ENCODE measurements at regions not wholly inside any gene's neighbourhood (a gene's known extent, or its start where the extent isn't known, plus 50 kb on each side); places are given as distances from the start of the nearest gene placed in this dataset.
A peak's percentile ranks its signal among the peaks of the same experiment; 100 is the strongest.

GRCh38 chr10:71127104-71127503 is 85.3 kb upstream of the UNC5B start:
- DNase-seq, result no peak

DNA sequence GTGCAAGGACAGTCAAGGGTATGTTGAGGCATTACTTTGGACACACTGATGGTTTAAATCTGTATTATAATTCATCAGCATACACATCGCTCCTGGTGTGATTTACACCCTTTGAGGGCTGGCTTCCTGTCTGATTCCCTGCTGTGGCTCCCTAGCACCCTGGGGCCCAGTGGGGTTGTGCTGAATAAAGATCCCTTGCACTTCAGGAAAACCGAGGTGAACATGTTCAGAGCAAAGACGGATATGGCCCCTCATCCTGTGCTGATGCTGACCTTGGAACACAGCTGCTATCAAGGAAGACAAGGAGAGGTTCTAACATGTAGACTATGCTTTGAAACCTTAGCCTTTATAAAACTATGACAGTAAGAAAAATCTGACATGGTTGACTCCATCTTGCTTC is 84.6 kb upstream of the UNC5B start:
- no peak for DNase-seq

DNA sequence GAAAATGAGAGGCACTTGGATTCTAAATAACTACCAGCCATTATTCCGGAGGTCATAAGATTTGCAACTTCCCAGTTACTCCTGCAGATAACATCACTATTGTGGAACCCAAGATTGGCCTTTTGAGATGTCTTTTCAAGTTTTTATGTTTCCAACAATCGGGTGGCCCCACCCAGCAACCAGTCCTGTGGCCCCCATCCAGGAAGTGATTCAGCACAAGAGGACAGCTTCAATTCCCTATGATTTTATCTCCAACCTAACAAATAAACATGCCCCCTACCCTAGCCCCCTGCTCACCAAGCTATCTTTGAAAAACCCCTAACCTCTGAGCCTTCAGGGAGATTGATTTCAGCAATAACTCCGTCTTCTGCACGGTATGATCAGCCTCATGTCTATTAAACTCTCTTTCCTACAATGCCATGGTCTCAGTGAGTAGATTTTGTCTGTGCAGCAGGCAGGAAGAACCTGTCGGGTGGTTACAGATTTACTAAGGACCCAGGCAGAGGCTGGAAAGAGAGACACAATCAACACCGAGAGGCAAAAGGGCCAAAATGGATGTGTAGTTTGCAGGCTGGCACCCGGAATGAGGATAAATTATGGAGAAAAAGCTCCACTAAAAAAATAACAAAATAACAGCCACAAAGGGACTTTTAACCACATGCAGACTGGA is 83.9 kb upstream of the UNC5B start:
- DNase-seq, result no peak

GRCh38 chr10:71131096-71131495 is 81.3 kb upstream of the UNC5B start:
- DNase-seq, result no peak

GRCh38 chr10:71131508-71132088 is 80.8 kb upstream of the UNC5B start:
- DNase-seq, result no peak

GRCh38 chr10:71132321-71132810 is 80.0 kb upstream of the UNC5B start:
- no peak for DNase-seq

DNA sequence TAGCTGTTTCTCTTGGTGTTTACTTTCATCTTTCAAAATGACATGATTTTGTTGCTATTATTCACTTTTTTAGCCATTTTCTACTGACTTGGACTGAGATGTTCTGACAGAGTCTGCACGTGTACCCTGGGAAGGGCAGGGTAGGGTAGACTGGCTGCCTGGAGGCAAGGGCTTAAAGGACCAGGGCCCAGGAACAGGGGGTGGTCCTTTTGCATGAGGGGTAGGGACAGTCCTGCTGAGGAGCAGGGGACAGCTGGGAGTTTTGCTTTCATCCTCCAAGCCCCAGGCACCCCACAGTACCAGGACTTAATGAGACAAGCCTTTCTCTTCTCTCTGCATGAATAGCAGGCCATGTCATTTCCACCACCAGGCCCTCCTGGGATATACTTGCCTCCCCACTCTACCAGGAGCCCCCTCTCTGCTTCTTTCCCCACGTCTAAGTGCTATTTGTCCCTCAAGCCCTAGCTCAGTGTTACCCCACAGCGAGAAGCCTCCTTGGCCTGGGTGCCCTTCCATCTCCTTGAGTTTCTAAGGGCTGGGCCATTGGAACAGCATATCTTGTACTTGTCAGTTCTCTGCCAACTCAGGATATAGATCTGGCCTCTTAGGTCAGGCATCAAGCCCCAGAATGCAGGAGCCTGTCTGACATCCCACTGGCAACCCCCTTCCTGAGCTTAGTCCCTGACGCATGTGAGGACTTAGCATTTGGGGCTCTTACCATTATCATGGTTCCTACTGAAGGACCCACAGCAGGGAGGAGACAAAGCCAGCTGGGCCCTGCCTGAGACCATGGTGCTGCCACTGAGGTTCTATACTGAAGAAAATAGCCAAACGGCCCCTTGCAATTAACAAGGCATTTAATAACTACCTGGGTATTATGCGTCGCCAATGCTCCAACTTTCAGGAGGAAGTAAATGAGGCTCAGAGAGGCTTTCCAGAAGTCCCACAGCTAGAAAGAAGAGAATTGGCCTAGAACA is 78.4 kb upstream of the UNC5B start:
- no peak for DNase-seq

DNA sequence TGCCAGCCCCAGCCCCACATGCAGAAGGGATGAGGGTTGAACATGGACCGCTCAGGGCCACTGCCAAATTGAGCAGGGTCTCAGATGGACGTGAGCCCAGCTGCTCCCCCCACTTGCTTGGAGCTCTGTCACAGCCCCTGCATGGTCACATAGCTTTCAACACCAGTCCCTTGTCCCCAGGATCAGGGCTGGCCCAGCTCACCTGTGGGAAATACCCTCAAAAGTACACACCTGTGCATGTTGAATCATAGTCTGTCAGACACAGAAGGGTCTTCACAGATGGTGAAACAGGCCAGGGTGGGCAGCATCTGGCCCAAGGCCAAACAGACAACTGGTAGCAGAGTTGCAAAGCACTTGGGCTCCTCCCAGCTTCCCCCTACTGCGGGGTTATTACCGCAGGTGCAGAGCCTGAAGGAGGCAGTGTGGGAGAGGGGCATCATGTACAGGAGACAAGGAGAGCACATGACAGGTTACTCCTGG is 77.6 kb upstream of the UNC5B start:
- DNase-seq, result no peak

DNA sequence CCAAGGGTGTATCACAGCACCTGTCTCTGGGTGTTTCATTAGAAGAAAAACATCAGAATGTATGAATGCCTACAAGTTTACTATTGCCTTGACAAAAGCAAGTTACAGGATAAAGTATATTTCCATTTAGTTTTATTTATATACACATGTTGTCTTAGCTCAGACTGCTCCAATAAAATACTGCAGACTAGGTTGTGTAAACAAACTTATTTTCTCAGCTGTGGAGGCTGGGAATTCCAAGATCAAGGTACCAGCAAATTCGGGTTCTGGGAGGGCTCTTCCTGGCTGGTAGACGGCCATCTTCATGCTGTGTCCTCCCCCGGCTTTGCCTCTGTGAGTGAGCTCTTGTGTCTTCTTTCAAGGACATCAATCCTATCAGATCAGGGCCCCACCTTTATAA is 77.1 kb upstream of the UNC5B start:
- no peak for DNase-seq

DNA sequence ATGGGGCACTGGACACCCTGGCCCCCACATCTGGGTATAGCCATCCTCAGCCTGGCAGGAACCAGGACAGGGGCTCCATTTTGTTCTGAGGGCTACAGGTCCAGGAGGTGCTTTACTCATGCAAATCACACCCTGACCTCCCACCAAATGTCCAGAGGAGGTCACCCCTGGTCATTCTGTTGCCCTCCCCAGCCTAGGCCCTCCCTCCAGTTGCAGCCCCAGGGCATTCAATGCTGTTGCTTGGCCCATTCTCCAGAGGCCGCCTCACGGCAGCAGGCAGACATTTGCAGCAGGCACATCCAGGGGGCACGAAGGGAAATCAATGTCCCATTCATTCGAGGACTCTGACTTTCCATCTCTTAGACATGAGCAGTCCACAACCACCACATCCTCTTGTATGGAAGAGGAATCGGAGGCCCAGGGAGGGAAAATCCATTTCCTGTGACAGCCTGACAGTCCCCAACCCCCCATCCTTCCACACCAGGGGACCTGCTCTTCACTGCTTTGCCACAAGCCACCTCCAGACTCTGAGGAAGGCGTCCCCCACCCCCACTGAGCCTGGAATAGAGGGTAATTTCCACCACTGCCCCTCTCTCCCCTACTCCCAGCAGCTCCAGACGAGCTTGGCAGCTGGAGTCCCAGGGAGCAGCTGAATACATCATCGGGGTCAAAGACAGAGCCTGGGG is 76.2 kb upstream of the UNC5B start:
- no peak for DNase-seq

DNA sequence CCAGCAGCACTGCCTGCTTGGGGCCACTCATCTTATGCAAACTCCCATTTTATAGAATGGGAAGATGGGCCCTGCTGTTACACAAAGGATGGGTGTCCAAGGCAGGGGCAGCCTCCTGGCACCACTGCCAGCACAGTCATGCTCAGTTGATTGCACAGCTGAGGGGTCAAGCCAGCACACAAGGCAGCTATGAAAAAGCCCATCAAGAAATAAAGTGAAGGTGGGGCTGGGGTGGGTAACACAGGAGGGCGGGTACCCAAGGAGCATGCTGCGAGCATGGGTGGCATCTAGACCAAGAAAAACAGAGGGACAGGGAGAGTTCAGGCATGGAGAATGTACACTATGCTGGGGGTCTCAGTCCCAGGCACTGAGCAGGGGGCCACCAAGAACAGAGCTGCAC is 74.7 kb upstream of the UNC5B start:
- no peak for DNase-seq

GRCh38 chr10:71138166-71138830 is 74.1 kb upstream of the UNC5B start:
- DNase-seq, result no peak

- DNase-seq, result no peak
These were observed 70.8 kb upstream of the UNC5B start for GRCh38 chr10:71141528-71141927.

DNA sequence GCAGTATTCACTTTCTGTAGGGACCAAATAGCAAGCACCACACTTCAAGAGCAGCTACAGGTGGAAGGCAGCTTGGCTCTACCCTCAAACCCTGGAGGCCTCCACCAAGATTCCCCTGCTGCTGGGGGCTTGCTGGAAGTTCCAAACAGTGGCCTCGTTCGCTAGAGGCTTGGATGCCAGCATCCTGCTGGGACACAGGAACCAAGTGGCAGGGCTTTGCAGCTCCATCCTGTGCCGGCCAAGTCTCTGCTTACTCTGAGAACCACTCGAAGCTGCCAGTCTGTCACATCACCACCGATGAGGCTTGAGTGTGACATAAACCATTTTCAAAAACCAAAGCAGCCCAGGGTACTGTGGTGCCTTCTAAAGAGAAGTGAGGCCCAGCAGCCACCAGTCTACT is 69.2 kb upstream of the UNC5B start:
- DNase-seq, result no peak

DNA sequence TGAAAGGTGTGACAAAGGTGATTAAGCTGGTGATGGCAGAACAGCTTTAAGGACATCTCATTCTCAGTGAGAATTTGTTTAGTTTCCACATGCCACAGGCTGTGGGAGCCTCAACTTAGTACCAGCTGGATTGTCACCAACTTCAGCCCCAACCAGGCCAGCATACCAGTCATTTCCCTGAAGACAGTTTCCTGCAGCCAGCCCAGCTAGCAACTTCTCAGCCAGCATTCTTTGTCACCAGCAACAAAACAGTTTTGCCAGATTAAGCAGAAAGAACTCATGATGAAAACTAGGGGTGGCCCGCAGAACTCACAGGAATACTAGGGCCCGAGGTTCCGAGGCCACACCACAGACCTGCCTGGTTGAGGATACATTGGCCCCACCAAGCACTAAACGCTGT is 68.8 kb upstream of the UNC5B start:
- DNase-seq, result no peak

DNA sequence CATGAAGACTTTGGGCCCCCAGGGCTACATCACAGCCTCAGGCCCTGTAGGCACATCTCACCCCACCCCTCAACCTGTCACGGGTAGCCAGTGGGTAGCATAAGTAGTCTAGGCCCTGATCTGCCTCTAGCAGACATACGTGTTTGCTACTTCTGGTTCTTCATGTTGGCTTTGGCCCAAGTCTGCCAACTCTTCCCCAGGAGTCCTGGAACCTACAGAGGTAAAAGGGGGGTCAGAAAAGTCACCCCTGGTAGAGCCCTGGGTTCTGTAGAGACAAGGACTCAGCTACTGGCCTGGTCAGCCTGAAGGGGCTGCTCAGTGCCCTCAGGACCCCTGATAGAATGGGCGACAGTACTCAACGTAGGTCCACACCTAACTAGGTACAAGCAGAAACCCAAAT is 67.5 kb upstream of the UNC5B start:
- no peak for DNase-seq

- no peak for DNase-seq
These were observed 66.9 kb upstream of the UNC5B start for GRCh38 chr10:71145352-71145945.

- DNase-seq, result peak in 1 of 2 experiments; percentile 12
These were observed 61.6 kb upstream of the UNC5B start for GRCh38 chr10:71150796-71151195.

DNA sequence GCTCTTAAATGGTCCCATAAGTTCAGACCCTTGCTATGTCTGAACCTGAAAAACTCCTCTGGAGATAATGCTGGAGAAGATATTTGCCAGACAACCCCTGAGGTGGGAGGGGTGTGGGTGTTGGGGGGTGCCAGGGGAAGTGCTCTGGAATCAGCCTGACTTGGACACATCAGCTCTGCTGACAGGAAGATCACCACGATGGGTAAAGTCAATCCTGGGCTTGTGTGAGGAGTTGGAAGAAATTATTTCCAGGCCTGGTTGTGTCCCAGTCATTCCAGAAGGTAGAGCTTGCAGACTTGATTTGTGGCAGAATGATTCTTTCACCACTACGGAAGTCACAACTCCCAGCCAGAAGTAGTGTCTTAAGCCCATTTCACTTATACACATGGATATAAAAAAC is 60.3 kb upstream of the UNC5B start:
- no peak for DNase-seq

DNA sequence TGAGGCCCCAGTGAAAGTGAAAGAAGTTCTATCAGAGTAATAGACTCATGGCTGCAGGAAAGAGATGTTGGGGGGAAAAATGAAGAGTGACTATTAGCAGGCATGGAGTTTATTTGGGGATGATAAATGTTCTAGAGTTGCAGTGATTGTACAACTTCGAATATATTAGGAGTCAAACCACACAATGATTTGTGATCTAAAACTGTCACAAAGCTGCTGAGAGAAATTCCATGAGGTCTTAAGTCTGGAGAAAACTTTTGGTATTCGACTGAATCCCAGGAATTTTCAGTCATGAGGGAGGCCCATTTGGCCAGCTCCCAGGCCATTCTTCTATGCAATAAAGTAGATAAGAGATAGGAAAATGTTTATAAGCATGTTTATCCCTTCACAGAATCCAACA is 55.9 kb upstream of the UNC5B start:
- no peak for DNase-seq

- no peak for DNase-seq
These were observed 54.9 kb upstream of the UNC5B start for GRCh38 chr10:71157435-71157834.

DNA sequence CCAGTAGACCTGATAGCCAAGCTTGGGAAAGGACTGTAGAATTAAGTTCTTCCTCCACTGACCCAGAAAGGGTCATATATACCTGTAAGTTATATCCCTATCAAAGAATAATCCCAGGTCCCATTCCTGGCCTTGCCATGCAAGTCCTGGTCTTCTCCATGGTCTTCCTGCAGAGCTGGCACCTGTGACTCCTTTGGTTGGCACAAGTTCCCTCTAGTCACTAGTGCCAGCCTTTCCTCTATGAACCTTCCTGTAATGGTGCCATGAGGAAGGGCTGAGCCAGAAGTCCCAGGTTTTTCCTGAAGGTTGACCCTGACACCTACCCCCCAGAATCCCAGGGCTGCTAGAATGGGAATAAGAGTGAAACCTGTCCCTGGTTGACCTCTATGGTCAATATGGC is 54.1 kb upstream of the UNC5B start:
- DNase-seq, result no peak

Data from NCI-H187 (cell line).